ENCODE measurements at regions not wholly inside any gene's neighbourhood (a gene's known extent, or its start where the extent isn't known, plus 50 kb on each side); places are given as distances from the start of the nearest gene placed in this dataset.

- TF ChIP-seq EZH2 (IDR thresholded peaks at IDR 0.05; ENCODE audit: borderline replicate concordance, low read depth, low read length, poor library complexity, severe bottlenecking) (no peak), CTCF (conservative IDR thresholded peaks at IDR 0.05; ENCODE audit: low read depth, low read length) (no peak)
Measured at GRCh38 chr18:46379323-46379950, 275.3 kb downstream of the HAUS1 start.

Data from A673 (cell line).